ENCODE measurements at regions not wholly inside any gene's neighbourhood (a gene's known extent, or its start where the extent isn't known, plus 50 kb on each side); places are given as distances from the start of the nearest gene placed in this dataset.

GRCh38 chr12:90305379-90305778 lies 596.7 kb upstream of the ATP2B1 start:
- Histone ChIP-seq H3K79me2 (ENCODE audit: control insufficient read depth, insufficient read depth, low read length) (no peaks in the 10 kb centered on the region), H3K9me3 (ENCODE audit: control insufficient read depth, insufficient read depth, low read depth, low read length) (no peaks in the 10 kb centered on the region), H3K9ac (ENCODE audit: insufficient read depth, low read length) (no peak overlapping the region), H3K4me2 (ENCODE audit: extremely low read depth, insufficient read depth, low read length) (no peak overlapping the region), H3K27ac (ENCODE audit: insufficient read depth, low read length) (no peak overlapping the region), H3K4me1 (ENCODE audit: control insufficient read depth, extremely low read depth, insufficient read depth, low read length) (no peaks in the 10 kb centered on the region), H3K36me3 (ENCODE audit: control insufficient read depth, insufficient read depth, low read length) (no peaks in the 10 kb centered on the region), H3K27me3 (ENCODE audit: control insufficient read depth, insufficient read depth, low read length) (no peaks in the 10 kb centered on the region), H3K4me3 (replicated peaks in 1 of 4; ENCODE audit: control extremely low read depth in 1 of 4, insufficient read depth in 1 of 4, low read depth in 3 of 4, low read length in 4 of 4) (no peak overlapping the region), H4K20me1 (ENCODE audit: control insufficient read depth, extremely low read depth, insufficient read depth, low read length) (no peaks in the 10 kb centered on the region), H2AFZ (ENCODE audit: low read length) (no peak overlapping the region)
- no peak for DNase-seq (ENCODE audit: low read depth in 2 of 2)
- TF ChIP-seq, protein P1, sequence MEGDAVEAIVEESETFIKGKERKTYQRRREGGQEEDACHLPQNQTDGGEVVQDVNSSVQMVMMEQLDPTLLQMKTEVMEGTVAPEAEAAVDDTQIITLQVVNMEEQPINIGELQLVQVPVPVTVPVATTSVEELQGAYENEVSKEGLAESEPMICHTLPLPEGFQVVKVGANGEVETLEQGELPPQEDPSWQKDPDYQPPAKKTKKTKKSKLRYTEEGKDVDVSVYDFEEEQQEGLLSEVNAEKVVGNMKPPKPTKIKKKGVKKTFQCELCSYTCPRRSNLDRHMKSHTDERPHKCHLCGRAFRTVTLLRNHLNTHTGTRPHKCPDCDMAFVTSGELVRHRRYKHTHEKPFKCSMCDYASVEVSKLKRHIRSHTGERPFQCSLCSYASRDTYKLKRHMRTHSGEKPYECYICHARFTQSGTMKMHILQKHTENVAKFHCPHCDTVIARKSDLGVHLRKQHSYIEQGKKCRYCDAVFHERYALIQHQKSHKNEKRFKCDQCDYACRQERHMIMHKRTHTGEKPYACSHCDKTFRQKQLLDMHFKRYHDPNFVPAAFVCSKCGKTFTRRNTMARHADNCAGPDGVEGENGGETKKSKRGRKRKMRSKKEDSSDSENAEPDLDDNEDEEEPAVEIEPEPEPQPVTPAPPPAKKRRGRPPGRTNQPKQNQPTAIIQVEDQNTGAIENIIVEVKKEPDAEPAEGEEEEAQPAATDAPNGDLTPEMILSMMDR (conservative IDR thresholded peaks at IDR 0.05 in 1 of 2, IDR thresholded peaks at IDR 0.05 in 1 of 2; ENCODE audit: low read depth in 1 of 2, low read length in 2 of 2): no peak

GRCh38 chr12:90304231-90304630 lies 595.6 kb upstream of the ATP2B1 start:
- no peaks in the 10 kb centered on the region for H3K4me1 ChIP-seq (ENCODE audit: control insufficient read depth, extremely low read depth, insufficient read depth, low read length)
- TF ChIP-seq EZH2 (IDR thresholded peaks at IDR 0.05; ENCODE audit: low read length, missing control alignments): no peak
- TF ChIP-seq, protein P1 (conservative IDR thresholded peaks at IDR 0.05 in 1 of 2, IDR thresholded peaks at IDR 0.05 in 1 of 2; ENCODE audit: low read depth in 1 of 2, low read length in 2 of 2): no peak

GRCh38 chr12:90303771-90304170 lies 595.1 kb upstream of the ATP2B1 start:
- Histone ChIP-seq H3K4me2 (ENCODE audit: extremely low read depth, insufficient read depth, low read length) (no peak overlapping the region), H3K27me3 (ENCODE audit: control insufficient read depth, insufficient read depth, low read length) (no peaks in the 10 kb centered on the region), H3K27ac (ENCODE audit: insufficient read depth, low read length) (no peak overlapping the region), H3K79me2 (ENCODE audit: control insufficient read depth, insufficient read depth, low read length) (no peaks in the 10 kb centered on the region), H3K36me3 (ENCODE audit: control insufficient read depth, insufficient read depth, low read length) (no peaks in the 10 kb centered on the region), H3K4me3 (replicated peaks in 1 of 4; ENCODE audit: control extremely low read depth in 1 of 4, insufficient read depth in 1 of 4, low read depth in 3 of 4, low read length in 4 of 4) (no peak overlapping the region), H2AFZ (ENCODE audit: low read length) (no peak overlapping the region), H3K9ac (ENCODE audit: insufficient read depth, low read length) (no peak overlapping the region), H3K4me1 (ENCODE audit: control insufficient read depth, extremely low read depth, insufficient read depth, low read length) (no peaks in the 10 kb centered on the region), H3K9me3 (ENCODE audit: control insufficient read depth, insufficient read depth, low read depth, low read length) (no peaks in the 10 kb centered on the region), H4K20me1 (ENCODE audit: control insufficient read depth, extremely low read depth, insufficient read depth, low read length) (no peaks in the 10 kb centered on the region)
- TF ChIP-seq, protein P1 (conservative IDR thresholded peaks at IDR 0.05 in 1 of 2, IDR thresholded peaks at IDR 0.05 in 1 of 2; ENCODE audit: low read depth in 1 of 2, low read length in 2 of 2): no peak
- no peak for TF ChIP-seq EZH2 (IDR thresholded peaks at IDR 0.05; ENCODE audit: low read length, missing control alignments)
- no peak for DNase-seq (ENCODE audit: low read depth in 2 of 2)

More at GRCh38 chr12:90304231-90304630, 595.6 kb upstream of the ATP2B1 start:
- Histone ChIP-seq H2AFZ (ENCODE audit: low read length) (no peak overlapping the region), H3K79me2 (ENCODE audit: control insufficient read depth, insufficient read depth, low read length) (no peaks in the 10 kb centered on the region), H4K20me1 (ENCODE audit: control insufficient read depth, extremely low read depth, insufficient read depth, low read length) (no peaks in the 10 kb centered on the region), H3K9ac (ENCODE audit: insufficient read depth, low read length) (no peak overlapping the region), H3K27me3 (ENCODE audit: control insufficient read depth, insufficient read depth, low read length) (no peaks in the 10 kb centered on the region), H3K27ac (ENCODE audit: insufficient read depth, low read length) (no peak overlapping the region), H3K9me3 (ENCODE audit: control insufficient read depth, insufficient read depth, low read depth, low read length) (no peaks in the 10 kb centered on the region), H3K4me2 (ENCODE audit: extremely low read depth, insufficient read depth, low read length) (no peak overlapping the region), H3K36me3 (ENCODE audit: control insufficient read depth, insufficient read depth, low read length) (no peaks in the 10 kb centered on the region), H3K4me3 (replicated peaks in 1 of 4; ENCODE audit: control extremely low read depth in 1 of 4, insufficient read depth in 1 of 4, low read depth in 3 of 4, low read length in 4 of 4) (no peak overlapping the region)
- no peak for DNase-seq (ENCODE audit: low read depth in 2 of 2)
